ENCODE measurements at regions not wholly inside any gene's neighbourhood (a gene's known extent, or its start where the extent isn't known, plus 50 kb on each side); places are given as distances from the start of the nearest gene placed in this dataset.

DNA sequence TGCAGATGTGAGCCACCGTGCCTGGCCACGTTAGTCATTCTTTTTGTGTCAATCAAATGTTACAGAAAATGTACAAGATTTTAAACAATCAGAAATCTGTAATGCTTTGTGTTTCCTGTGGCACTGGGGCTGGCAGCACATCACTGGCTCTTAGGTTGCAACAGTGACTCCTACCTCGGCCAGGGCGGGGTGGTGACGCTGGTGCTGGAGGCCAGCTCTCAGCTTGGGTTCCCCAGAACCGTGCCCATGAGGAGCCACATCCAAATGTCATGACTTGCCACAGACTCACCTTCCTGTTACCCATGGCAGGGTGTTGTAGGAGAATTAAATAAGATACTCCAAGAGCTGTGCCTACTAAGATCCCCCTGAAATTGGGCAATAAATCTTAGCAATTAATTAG lies 161.7 kb downstream of the TEX29 start:
- no peak for TF ChIP-seq POLR2A (IDR thresholded peaks at IDR 0.05)
- TF ChIP-seq, protein P1, sequence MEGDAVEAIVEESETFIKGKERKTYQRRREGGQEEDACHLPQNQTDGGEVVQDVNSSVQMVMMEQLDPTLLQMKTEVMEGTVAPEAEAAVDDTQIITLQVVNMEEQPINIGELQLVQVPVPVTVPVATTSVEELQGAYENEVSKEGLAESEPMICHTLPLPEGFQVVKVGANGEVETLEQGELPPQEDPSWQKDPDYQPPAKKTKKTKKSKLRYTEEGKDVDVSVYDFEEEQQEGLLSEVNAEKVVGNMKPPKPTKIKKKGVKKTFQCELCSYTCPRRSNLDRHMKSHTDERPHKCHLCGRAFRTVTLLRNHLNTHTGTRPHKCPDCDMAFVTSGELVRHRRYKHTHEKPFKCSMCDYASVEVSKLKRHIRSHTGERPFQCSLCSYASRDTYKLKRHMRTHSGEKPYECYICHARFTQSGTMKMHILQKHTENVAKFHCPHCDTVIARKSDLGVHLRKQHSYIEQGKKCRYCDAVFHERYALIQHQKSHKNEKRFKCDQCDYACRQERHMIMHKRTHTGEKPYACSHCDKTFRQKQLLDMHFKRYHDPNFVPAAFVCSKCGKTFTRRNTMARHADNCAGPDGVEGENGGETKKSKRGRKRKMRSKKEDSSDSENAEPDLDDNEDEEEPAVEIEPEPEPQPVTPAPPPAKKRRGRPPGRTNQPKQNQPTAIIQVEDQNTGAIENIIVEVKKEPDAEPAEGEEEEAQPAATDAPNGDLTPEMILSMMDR (IDR thresholded peaks at IDR 0.05), result no peak
